A673 (cell line): ENCODE measurements at regions not wholly inside any gene's neighbourhood (a gene's known extent, or its start where the extent isn't known, plus 50 kb on each side); places are given as distances from the start of the nearest gene placed in this dataset.

Source experiments
- BruUV-seq: library from RNA; stranded (reverse); fragments of 400-500 nt; replicated peaks from 2 replicates; lab custom pipeline; 2021; lab: Mats Ljungman, UMichigan
- CTCF ChIA-PET: fragments of 300-600 bp; sonication (Branson Sonifier 250); formaldehyde crosslinking; loops from one replicate; lab custom pipeline; 2022; ENCODE audit warnings: antibody characterized with exemption; lab: Charles Lee
- POLR2A ChIA-PET: fragments of 300-600 bp; sonication (Branson Sonifier 250); formaldehyde crosslinking; loops from one replicate; lab custom pipeline; 2022; ENCODE audit warnings: antibody characterized with exemption; ENCODE audit not compliant: low non-redundant PET; lab: Charles Lee
- DNase-seq: peaks from one replicate; pipeline ENCODE4 v3.0.0-alpha.2; 2015; ENCODE audit warnings: low spot score
- H3K27ac ChIP-seq: fragments of 200-600 bp; sonication (generic); 2 replicates; pipeline ENCODE4 v1.5.1; 2016; ENCODE audit warnings: mixed run types, low read depth, mild to moderate bottlenecking, mixed read lengths, antibody characterized with exemption, low read length; ENCODE audit not compliant: poor library complexity, severe bottlenecking
- H3K27me3 ChIP-seq: fragments of 200-600 bp; sonication (generic); replicated peaks from 2 replicates; pipeline ENCODE4 v1.6.1; 2017; ENCODE audit warnings: mixed run types, low read depth, mild to moderate bottlenecking, mixed read lengths, antibody characterized with exemption, low read length; ENCODE audit not compliant: insufficient read depth, poor library complexity
- H3K36me3 ChIP-seq: fragments of 200-600 bp; sonication (generic); 2 replicates; pipeline ENCODE4 v1.6.1; 2016; ENCODE audit warnings: mixed run types, mild to moderate bottlenecking, mixed read lengths, antibody characterized with exemption, low read length; ENCODE audit not compliant: insufficient read depth, poor library complexity, severe bottlenecking
- H3K4me1 ChIP-seq: fragments of 200-600 bp; sonication (generic); 2 replicates; pipeline ENCODE4 v1.6.1; 2017; ENCODE audit warnings: mixed run types, mild to moderate bottlenecking, mixed read lengths, antibody characterized with exemption, low read length; ENCODE audit not compliant: insufficient read depth, poor library complexity, severe bottlenecking
- H3K4me3 ChIP-seq: fragments of 200-600 bp; sonication (generic); 2 replicates; pipeline ENCODE4 v1.5.1; 2016; ENCODE audit warnings: low read depth, mixed run types, mild to moderate bottlenecking, mixed read lengths, low read length; ENCODE audit not compliant: poor library complexity, severe bottlenecking
- H3K9me3 ChIP-seq: fragments of 200-600 bp; sonication (generic); 2 replicates; pipeline ENCODE4 v1.6.1; 2016; ENCODE audit warnings: mixed run types, low read depth, mild to moderate bottlenecking, mixed read lengths, antibody characterized with exemption, low read length; ENCODE audit not compliant: poor library complexity, severe bottlenecking
- CTCF ChIP-seq: fragments of 300-800, 200-600 bp; sonication (generic); conservative IDR thresholded peaks from 2 replicates; pipeline ENCODE4 v1.5.1; 2017; ENCODE audit warnings: low read depth, mild to moderate bottlenecking, antibody characterized with exemption, low read length, moderate library complexity, mixed read lengths
- EZH2 ChIP-seq: fragments of 200-600 bp; sonication (generic); IDR thresholded peaks from 2 replicates; pipeline ENCODE4 v1.6.1; 2017; ENCODE audit warnings: borderline replicate concordance, low read depth, mild to moderate bottlenecking, mixed read lengths, antibody characterized with exemption, low read length; ENCODE audit not compliant: poor library complexity, severe bottlenecking
- intact Hi-C: fragments of 100-400 bp; cut with micrococcal nuclease; formaldehyde crosslinking; loops from one replicate; pipeline ENCODE4 v1.10.0; 2022; ENCODE audit not compliant: unreplicated experiment

GRCh38 chr7:437329-438251, 82.1 kb downstream of the PDGFA start:
- H3K4me1 ChIP-seq = no peaks in the 10 kb centered on the region
- H3K27me3 ChIP-seq = no peaks in the 10 kb centered on the region
- ChIA-PET CTCF (no interaction called here), POLR2A (no interaction called here)
- BruUV-seq = no TSS peak
- H3K27ac ChIP-seq = no peak overlapping the region
- TF ChIP-seq CTCF (no peak), EZH2 (no peak)
- no peak overlapping the region for H3K4me3 ChIP-seq
- DNase-seq = no peak
- no peaks in the 10 kb centered on the region for H3K36me3 ChIP-seq
- intact Hi-C loops = no loop called here
- H3K9me3 ChIP-seq = no peaks in the 10 kb centered on the region

GRCh38 chr7:438361-438760, 81.3 kb downstream of the PDGFA start:
- TF ChIP-seq EZH2 (no peak), CTCF (no peak)
- no peaks in the 10 kb centered on the region for H3K36me3 ChIP-seq
- ChIA-PET CTCF (no interaction called here), POLR2A (no interaction called here)
- no peak for DNase-seq
- no peak overlapping the region for H3K27ac ChIP-seq
- no TSS peak for BruUV-seq
- no peak overlapping the region for H3K4me3 ChIP-seq
- no peaks in the 10 kb centered on the region for H3K4me1 ChIP-seq
- no peaks in the 10 kb centered on the region for H3K27me3 ChIP-seq
- intact Hi-C loops = no loop called here
- no peaks in the 10 kb centered on the region for H3K9me3 ChIP-seq

DNA sequence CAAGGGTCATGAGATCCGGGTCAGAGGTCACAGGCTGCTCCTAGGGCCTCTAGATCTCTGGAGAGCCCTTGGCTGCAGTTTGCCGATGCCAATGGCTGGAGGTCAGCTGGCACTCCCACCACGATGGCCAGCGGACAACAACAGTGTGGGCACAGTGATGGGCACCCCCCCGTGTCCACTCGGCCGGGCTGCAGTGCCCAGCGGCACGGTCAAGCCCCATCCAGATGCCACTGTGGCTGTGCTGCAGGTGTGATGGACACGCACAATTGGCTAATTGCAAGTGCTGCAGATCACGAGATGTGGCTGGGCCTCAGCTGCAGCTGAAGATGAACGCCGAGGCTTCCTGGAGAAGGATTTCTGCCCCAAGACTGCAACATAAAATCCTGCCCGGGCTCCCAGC, 80.7 kb downstream of the PDGFA start:
- BruUV-seq = no TSS peak
- CTCF ChIA-PET = no interaction called here
- H3K36me3 ChIP-seq = no peaks in the 10 kb centered on the region
- intact Hi-C loops = no loop called here
- no peak overlapping the region for H3K4me3 ChIP-seq
- H3K27ac ChIP-seq = no peak overlapping the region
- no peak for DNase-seq
- H3K4me1 ChIP-seq = no peaks in the 10 kb centered on the region
- no peaks in the 10 kb centered on the region for H3K27me3 ChIP-seq
- TF ChIP-seq CTCF = no peak
- TF ChIP-seq EZH2 = no peak
- POLR2A ChIA-PET = no interaction called here
- H3K9me3 ChIP-seq = no peaks in the 10 kb centered on the region
